HG02610 (cell line): ENCODE measurements at regions not wholly inside any gene's neighbourhood (a gene's known extent, or its start where the extent isn't known, plus 50 kb on each side); places are given as distances from the start of the nearest gene placed in this dataset.
A peak's percentile ranks its signal among the peaks of the same experiment; 100 is the strongest.
"Not testable (repeated sequence)": the region's sequence is repeated elsewhere in the genome, so short reads cannot be mapped to it uniquely, and the experiment has no call there.

Source experiments
- ATAC-seq: cut with Tn5 transposase; IDR thresholded peaks from one replicate; pipeline ENCODE4 v1.9.1; 2021; ENCODE audit warnings: mild to moderate bottlenecking, moderate library complexity; ENCODE audit not compliant: unreplicated experiment

DNA sequence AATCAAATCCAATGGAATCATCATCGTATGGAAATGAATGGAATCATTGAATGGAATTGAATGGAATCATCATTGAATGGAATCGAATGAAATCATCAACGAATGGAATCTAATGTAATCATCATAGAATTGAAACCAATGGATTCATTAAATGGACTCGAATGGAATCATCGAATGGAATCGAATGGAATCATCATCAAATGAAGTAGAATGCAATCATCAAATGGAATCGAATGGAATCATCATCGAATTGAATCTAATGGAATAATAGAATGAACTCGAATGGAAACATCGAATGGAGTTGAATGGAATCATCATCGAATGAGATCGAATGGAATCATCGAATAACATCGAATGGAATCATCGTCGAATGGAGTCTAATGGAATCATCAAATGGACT, 232.8 kb downstream of the SHCBP1 start:
- not testable (repeated sequence) for ATAC-seq

- not testable (repeated sequence) for ATAC-seq
These were observed 233.5 kb downstream of the SHCBP1 start for GRCh38 chr16:46387720-46388119.

GRCh38 chr16:46386805-46387620, 234.2 kb downstream of the SHCBP1 start:
- ATAC-seq: peak; percentile 6

- ATAC-seq: not testable (repeated sequence)
These were observed 234.9 kb downstream of the SHCBP1 start for GRCh38 chr16:46386110-46386771.

GRCh38 chr16:46384285-46385061, 236.7 kb downstream of the SHCBP1 start:
- ATAC-seq: not testable (repeated sequence)

- not testable (repeated sequence) for ATAC-seq
These were observed 237.6 kb downstream of the SHCBP1 start for GRCh38 chr16:46383581-46383980.

DNA sequence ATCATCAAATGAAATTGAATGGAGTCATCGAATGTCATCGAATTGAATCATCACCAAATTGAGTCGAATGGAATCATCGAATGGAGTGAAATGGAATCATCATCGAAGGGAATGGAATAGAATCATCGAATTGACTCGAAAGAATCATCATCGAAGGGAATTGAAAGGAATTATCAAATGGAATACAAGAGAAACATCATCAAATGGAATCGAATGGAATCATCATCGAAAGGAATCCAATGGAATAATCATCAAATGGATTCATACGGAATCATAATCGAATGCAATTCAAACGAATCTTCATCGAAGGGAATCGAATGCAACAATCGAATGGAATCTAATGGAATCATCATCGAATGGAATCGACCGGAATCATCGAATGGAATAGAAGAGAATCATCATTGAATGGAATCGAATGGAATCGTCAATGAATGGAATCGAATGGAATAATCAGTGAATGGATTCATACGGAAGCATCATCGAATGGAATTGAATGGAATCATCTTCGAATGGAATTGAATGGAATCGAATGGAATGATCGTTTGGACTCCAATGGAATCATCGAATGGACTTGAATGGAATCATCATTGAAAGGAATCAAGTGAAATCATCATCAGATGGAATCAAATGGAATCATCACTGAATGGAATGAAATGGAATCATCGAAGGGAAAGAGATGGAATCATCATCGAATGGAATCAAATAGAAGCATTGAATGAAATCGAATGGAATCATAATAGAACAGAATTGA, 238.2 kb downstream of the SHCBP1 start:
- ATAC-seq: not testable (repeated sequence)

- ATAC-seq: not testable (repeated sequence)
These were observed 239.1 kb downstream of the SHCBP1 start for GRCh38 chr16:46382079-46382478.

DNA sequence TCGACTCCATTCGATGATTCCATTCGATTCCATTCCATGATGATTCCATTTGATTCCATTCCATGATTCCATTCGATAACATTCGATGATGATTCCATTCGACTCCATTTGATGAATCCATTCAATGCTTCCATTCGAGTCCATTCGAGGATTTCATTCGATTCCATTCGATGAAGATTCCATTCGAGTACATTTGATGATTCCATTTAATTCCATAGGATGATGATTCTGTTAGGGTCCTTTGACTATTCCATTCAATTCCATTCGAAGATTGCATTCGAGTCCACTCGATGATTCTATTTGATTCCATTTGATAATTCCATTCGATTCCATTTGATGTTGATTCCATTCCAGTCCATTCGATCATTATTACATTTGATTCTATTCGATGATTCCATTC, 239.8 kb downstream of the SHCBP1 start:
- not testable (repeated sequence) for ATAC-seq
